HCT116 (cell line): ENCODE measurements at regions not wholly inside any gene's neighbourhood (a gene's known extent, or its start where the extent isn't known, plus 50 kb on each side); places are given as distances from the start of the nearest gene placed in this dataset.

Experiments
- EZH2 ChIP-seq: fragments of 200-600 bp; sonication (generic); IDR thresholded peaks from 2 replicates; pipeline ENCODE4 v1.6.1; 2017; ENCODE audit warnings: antibody characterized with exemption, mixed run types
- POLR2A ChIP-seq: IDR thresholded peaks from 2 replicates; pipeline ENCODE4 v1.7.0; 2011; ENCODE audit warnings: borderline replicate concordance; ENCODE audit not compliant: insufficient read depth, insufficient read length; ENCODE audit errors: extremely low read depth
- RAD21 ChIP-seq: IDR thresholded peaks from 2 replicates; pipeline ENCODE4 v1.6.1; 2012; ENCODE audit warnings: low read depth, mild to moderate bottlenecking
- REST ChIP-seq: IDR thresholded peaks from 2 replicates; pipeline ENCODE4 v1.6.1; 2012; ENCODE audit warnings: low read depth

GRCh38 chr16:85345129-85345639, 232.9 kb upstream of the CIBAR2 start:
- TF ChIP-seq REST (no peak), POLR2A (no peak), RAD21 (no peak), EZH2 (no peak)
